Adrenal gland (tissue), 9 donors: ENCODE measurements at regions not wholly inside any gene's neighbourhood (a gene's known extent, or its start where the extent isn't known, plus 50 kb on each side); places are given as distances from the start of the nearest gene placed in this dataset.
A peak's percentile ranks its signal among the peaks of the same experiment; 100 is the strongest.

Experiments
- DNase-seq, 7 donors: peaks; one replicate each; pipeline ENCODE4 v3.0.0-alpha.2; 2019 to 2020
- H3K27ac ChIP-seq, 5 donors: fragments of 200-600 bp; sonication (generic) in 4 of 5; 1 replicate in 3 of 5; 2 replicates in 2 of 5; pipeline versions ENCODE4 v1.5.1 to v1.8.0; 2016 to 2020; ENCODE audit warnings: mild to moderate bottlenecking in 1 of 5
- H3K27me3 ChIP-seq: fragments of 200-600 bp; 2 replicates; pipeline ENCODE4 v1.8.0; 2021
- H3K36me3 ChIP-seq, 2 donors: fragments of 200-600 bp; replicated peaks in 1 of 2; 1 replicate in 1 of 2; 2 replicates in 1 of 2; pipeline versions ENCODE4 v1.5.1 to v1.8.0; 2018 to 2022
- H3K4me1 ChIP-seq, 2 donors: fragments of 200-600 bp; replicated peaks in 1 of 2; 1 replicate in 1 of 2; 2 replicates in 1 of 2; pipeline versions ENCODE4 v1.5.1 to v1.8.0; 2018 to 2021
- H3K4me3 ChIP-seq, 4 donors: fragments of 200-600 bp; sonication (generic) in 3 of 4; one replicate each; pipeline ENCODE4 v1.5.1; 2016 to 2018
- H3K9me3 ChIP-seq, 3 donors: fragments of 200-600 bp; sonication (generic) in 1 of 3; replicated peaks in 1 of 3; 1 replicate in 2 of 3; 2 replicates in 1 of 3; pipeline versions ENCODE4 v1.5.1 to v1.8.0; 2016 to 2021
- CTCF ChIP-seq, 6 experiments: fragments of 450-650 bp in 4 of 6; fragments of 200-600 bp in 2 of 6; sonication (generic) in 1 of 6; IDR thresholded peaks; 1 replicate in 5 of 6; 2 replicates in 1 of 6; pipeline versions ENCODE4 v1.5.1 to v1.8.0; 2016 to 2021; ENCODE audit warnings: antibody characterized with exemption in 6 of 6, mild to moderate bottlenecking in 2 of 6, moderate library complexity in 1 of 6
- POLR2A ChIP-seq, 2 donors: fragments of 450-650 bp; IDR thresholded peaks; one replicate each; pipeline ENCODE4 v1.6.1; 2017; ENCODE audit warnings: antibody characterized with exemption in 2 of 2, mild to moderate bottlenecking in 2 of 2, moderate library complexity in 1 of 2
- WGBS, 4 donors: extraction: QIAGEN DNeasy Blood & Tissue Kit in 2 of 4; methylation state at CpG; one replicate each; pipeline versions ENCODE4 v1.1.5 to v1.1.7; 2013 to 2017; 5-methylcytosine and 5-hydroxymethylcytosine counted together
- intact Hi-C, 2 donors: fragments of 100-400 bp; cut with DNase I; formaldehyde crosslinking; loops; one replicate each; pipeline versions ENCODE4 v1.14.1 to v1.15.0; 2022 to 2023
- donor health status: healthy with polysubstance abuse.
- donor health status: Bipolar disorder and iron deficiency.
- donor health status: DM: yes; HTN: yes; CAD: no.
- donor health status: DM: no; HTN: no; CAD: no.
- donor health status: DM: no; HTN: no; CAD: no.

GRCh38 chr20:17798601-17799000, 98.8 kb downstream of the BANF2 start:
- intact Hi-C loops: no loop called here
- WGBS, 4 donors: 90 to 100% (median 97%) methylated on average over 1 of the region's 1 CpG
- Histone ChIP-seq H3K36me3 (no peaks in the 10 kb centered on the region), H3K27ac (no peak overlapping the region), H3K27me3 (no peaks in the 10 kb centered on the region), H3K9me3 (no peaks in the 10 kb centered on the region), H3K4me1 (peaks cover 0 to 13% of the 10 kb centered on the region in 2 donors), H3K4me3 (no peak overlapping the region)
- no peak for DNase-seq
- TF ChIP-seq POLR2A (IDR thresholded peaks at IDR 0.05): no peak
- no peak for TF ChIP-seq CTCF (IDR thresholded peaks at IDR 0.05)

DNA sequence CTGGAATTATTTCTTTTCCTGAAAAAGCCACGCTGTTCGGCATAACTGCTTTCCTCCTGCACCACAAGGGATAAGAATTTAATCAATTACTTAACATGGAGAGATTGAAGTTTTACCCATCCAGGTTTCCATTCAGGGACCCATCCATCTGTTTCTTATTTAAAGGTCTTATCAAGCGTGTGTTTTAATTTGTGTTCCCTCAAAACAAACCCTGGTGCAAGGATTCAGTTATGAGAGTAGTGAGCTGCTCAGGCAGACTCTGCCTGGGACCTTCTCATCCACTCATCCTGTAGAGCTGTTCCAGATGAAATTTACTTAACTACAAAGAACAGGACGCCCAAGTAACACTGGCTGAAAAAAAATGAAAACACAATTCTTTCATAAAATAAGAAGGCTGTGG, 97.8 kb downstream of the BANF2 start:
- Histone ChIP-seq H3K27ac (no peak overlapping the region), H3K36me3 (no peaks in the 10 kb centered on the region), H3K4me1 (peaks cover 0 to 13% of the 10 kb centered on the region in 2 donors), H3K27me3 (no peaks in the 10 kb centered on the region), H3K4me3 (no peak overlapping the region), H3K9me3 (no peaks in the 10 kb centered on the region)
- WGBS, 4 donors: 88 to 92% (median 90%) methylated on average over 4 of the region's 4 CpGs
- intact Hi-C loops: no loop called here
- no peak for TF ChIP-seq CTCF (IDR thresholded peaks at IDR 0.05)
- TF ChIP-seq POLR2A (IDR thresholded peaks at IDR 0.05): no peak
- no peak for DNase-seq

- Histone ChIP-seq H3K4me3 (no peak overlapping the region), H3K27me3 (no peaks in the 10 kb centered on the region), H3K27ac (peak overlapping the region in 1 of 5 donors; percentile 10), H3K4me1 (peaks cover 0 to 13% of the 10 kb centered on the region in 2 donors), H3K36me3 (no peaks in the 10 kb centered on the region), H3K9me3 (no peaks in the 10 kb centered on the region)
- TF ChIP-seq POLR2A (IDR thresholded peaks at IDR 0.05) (no peak), CTCF (IDR thresholded peaks at IDR 0.05) (no peak)
- 60 to 87% (median 76%) methylated on average over 3 of the region's 3 CpGs for WGBS, 4 donors
- DNase-seq: no peak
- intact Hi-C loops: no loop called here
Measured at GRCh38 chr20:17797161-17797560, 97.4 kb downstream of the BANF2 start.

DNA sequence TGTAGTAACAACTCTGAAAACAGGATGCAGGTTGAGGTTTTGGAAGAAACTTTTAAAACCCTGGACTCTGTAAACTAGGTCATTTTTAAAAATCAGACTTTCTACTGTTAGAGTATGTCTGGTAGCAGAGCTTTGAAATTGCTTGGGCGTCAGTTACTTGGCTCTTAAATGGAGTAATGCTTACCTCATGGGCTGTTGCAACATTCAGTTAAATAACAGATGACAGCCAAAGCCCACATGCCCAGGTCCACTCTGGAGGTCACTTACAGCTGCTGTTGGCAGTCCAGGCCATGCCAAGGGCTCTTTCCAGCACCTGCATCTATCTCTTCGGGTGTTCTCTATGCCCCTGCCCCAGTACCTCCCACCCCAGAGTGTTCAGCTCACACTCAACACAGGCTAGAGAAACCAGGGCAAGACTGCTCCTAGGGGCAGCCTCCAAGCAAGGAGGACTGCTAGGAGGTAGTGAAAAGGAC, 96.4 kb downstream of the BANF2 start:
- Histone ChIP-seq H3K27ac (peak overlapping the region in 2 of 5 donors; percentile 59 to 84), H3K27me3 (no peaks in the 10 kb centered on the region), H3K36me3 (no peaks in the 10 kb centered on the region), H3K4me1 (peaks cover 0 to 13% of the 10 kb centered on the region in 2 donors), H3K4me3 (no peak overlapping the region), H3K9me3 (no peaks in the 10 kb centered on the region)
- 18 to 40% (median 32%) methylated on average over 2 of the region's 2 CpGs for WGBS, 4 donors
- peak; percentile 49 to 87 (median 76) for DNase-seq
- intact Hi-C loops: no loop called here
- TF ChIP-seq POLR2A (IDR thresholded peaks at IDR 0.05) (peak in 1 of 2 donors; percentile 12), CTCF (IDR thresholded peaks at IDR 0.05) (no peak)
